Liver (tissue), 8 donors: ENCODE measurements at regions not wholly inside any gene's neighbourhood (a gene's known extent, or its start where the extent isn't known, plus 50 kb on each side); places are given as distances from the start of the nearest gene placed in this dataset.

Experiments
- DNase-seq: peaks from one replicate; pipeline ENCODE4 v3.0.0-alpha.2; 2017; ENCODE audit warnings: low spot score
- H3K27ac ChIP-seq, 2 donors: one replicate each; pipeline ENCODE4 v1.7.0; 2013; ENCODE audit warnings: inconsistent platforms in 2 of 2, low read length in 2 of 2, control low read depth in 1 of 2, low read depth in 1 of 2, mild to moderate bottlenecking in 1 of 2
- H3K27me3 ChIP-seq, 4 donors: one replicate each; pipeline versions ENCODE4 v1.6.1 to v1.7.0; 2013; ENCODE audit warnings: low read length in 3 of 4, inconsistent platforms in 1 of 4, mild to moderate bottlenecking in 1 of 4, moderate library complexity in 1 of 4; ENCODE audit not compliant: control insufficient read depth in 4 of 4, insufficient read depth in 4 of 4
- H3K36me3 ChIP-seq, 4 donors: one replicate each; pipeline versions ENCODE4 v1.6.1 to v1.7.0; 2013; ENCODE audit warnings: low read length in 3 of 4, mild to moderate bottlenecking in 3 of 4, low read depth in 1 of 4, moderate library complexity in 1 of 4; ENCODE audit not compliant: control insufficient read depth in 4 of 4, insufficient read depth in 3 of 4
- H3K4me1 ChIP-seq, 4 donors: one replicate each; pipeline versions ENCODE4 v1.6.1 to v1.7.0; 2013; ENCODE audit warnings: low read length in 3 of 4, mild to moderate bottlenecking in 3 of 4, moderate library complexity in 1 of 4; ENCODE audit not compliant: control insufficient read depth in 4 of 4, insufficient read depth in 4 of 4
- H3K4me3 ChIP-seq, 3 donors: one replicate each; pipeline versions ENCODE4 v1.6.1 to v1.7.0; 2013; ENCODE audit warnings: low read length in 3 of 3, control low read depth in 1 of 3, low read depth in 1 of 3, mild to moderate bottlenecking in 1 of 3
- H3K9ac ChIP-seq, 2 donors: one replicate each; pipeline ENCODE4 v1.7.0; 2013; ENCODE audit warnings: low read length in 2 of 2, mild to moderate bottlenecking in 2 of 2, moderate library complexity in 2 of 2, control low read depth in 1 of 2, low read depth in 1 of 2
- H3K9me3 ChIP-seq, 4 donors: one replicate each; pipeline versions ENCODE4 v1.6.1 to v1.7.0; 2013; ENCODE audit warnings: low read length in 3 of 4; ENCODE audit not compliant: control insufficient read depth in 4 of 4
- EGR1 ChIP-seq, 2 donors: IDR thresholded peaks; 2 replicates each; pipeline ENCODE4 v1.6.1; 2016 to 2018; ENCODE audit warnings: antibody characterized with exemption in 2 of 2, low read depth in 2 of 2
- FOXA1 ChIP-seq: IDR thresholded peaks from 2 replicates; pipeline ENCODE4 v1.6.1; 2016; ENCODE audit warnings: antibody characterized with exemption
- FOXA2 ChIP-seq: IDR thresholded peaks from 2 replicates; pipeline ENCODE4 v1.6.1; 2016; ENCODE audit warnings: antibody characterized with exemption
- GABPA ChIP-seq, 2 donors: IDR thresholded peaks in 1 of 2; conservative IDR thresholded peaks in 1 of 2; 2 replicates each; pipeline ENCODE4 v1.6.1; 2016; ENCODE audit warnings: antibody characterized with exemption in 2 of 2, mild to moderate bottlenecking in 1 of 2, moderate library complexity in 1 of 2
- HNF4A ChIP-seq, 2 donors: conservative IDR thresholded peaks; 2 replicates each; pipeline ENCODE4 v1.6.1; 2016; ENCODE audit warnings: antibody characterized with exemption in 2 of 2, mild to moderate bottlenecking in 2 of 2
- HNF4G ChIP-seq: IDR thresholded peaks from 2 replicates; pipeline ENCODE4 v1.6.1; 2016; ENCODE audit warnings: antibody characterized with exemption
- JUND ChIP-seq, 2 donors: IDR thresholded peaks; 2 replicates each; pipeline ENCODE4 v1.6.1; 2016; ENCODE audit warnings: antibody characterized with exemption in 2 of 2
- NR2F2 ChIP-seq: IDR thresholded peaks from 2 replicates; pipeline ENCODE4 v1.6.1; 2016; ENCODE audit warnings: antibody characterized with exemption
- RAD21 ChIP-seq, 2 donors: IDR thresholded peaks; 2 replicates each; pipeline ENCODE4 v1.6.1; 2016; ENCODE audit warnings: antibody characterized with exemption in 2 of 2, mild to moderate bottlenecking in 2 of 2
- RXRA ChIP-seq, 2 donors: IDR thresholded peaks; 2 replicates each; pipeline ENCODE4 v1.6.1; 2017 to 2018; ENCODE audit warnings: antibody characterized with exemption in 2 of 2, mild to moderate bottlenecking in 1 of 2
- SP1 ChIP-seq: IDR thresholded peaks from 2 replicates; pipeline ENCODE4 v1.6.1; 2018; ENCODE audit warnings: antibody characterized with exemption, mild to moderate bottlenecking
- TAF1 ChIP-seq: conservative IDR thresholded peaks from 2 replicates; pipeline ENCODE4 v1.6.1; 2016; ENCODE audit warnings: antibody characterized with exemption, mild to moderate bottlenecking
- YY1 ChIP-seq: IDR thresholded peaks from 2 replicates; pipeline ENCODE4 v1.6.1; 2016; ENCODE audit warnings: antibody characterized with exemption, mild to moderate bottlenecking
- WGBS: extraction: QIAGEN DNeasy Blood & Tissue Kit; methylation state at CpG from one replicate; pipeline ENCODE4 v1.1.7; 2013; 5-methylcytosine and 5-hydroxymethylcytosine counted together
- TF ChIP-seq, protein P1 (sequence below): fragments of 150-350 bp; IDR thresholded peaks from 2 replicates; pipeline ENCODE4 v1.5.1; 2017; ENCODE audit warnings: improper control_type of control experiment, low read depth, low read length; ENCODE audit not compliant: missing input control
- TF ChIP-seq, protein P2 (sequence below): IDR thresholded peaks from 2 replicates; pipeline ENCODE4 v1.6.1; 2016; ENCODE audit warnings: antibody characterized with exemption, mild to moderate bottlenecking
- TF ChIP-seq, protein P3 (sequence below): IDR thresholded peaks from 2 replicates; pipeline ENCODE4 v1.6.1; 2016; ENCODE audit warnings: antibody characterized with exemption
- donor health status: healthy.
- donor health status: healthy.
- donor health status: healthy.
- donor health status: healthy.
- donor health status: healthy.

DNA sequence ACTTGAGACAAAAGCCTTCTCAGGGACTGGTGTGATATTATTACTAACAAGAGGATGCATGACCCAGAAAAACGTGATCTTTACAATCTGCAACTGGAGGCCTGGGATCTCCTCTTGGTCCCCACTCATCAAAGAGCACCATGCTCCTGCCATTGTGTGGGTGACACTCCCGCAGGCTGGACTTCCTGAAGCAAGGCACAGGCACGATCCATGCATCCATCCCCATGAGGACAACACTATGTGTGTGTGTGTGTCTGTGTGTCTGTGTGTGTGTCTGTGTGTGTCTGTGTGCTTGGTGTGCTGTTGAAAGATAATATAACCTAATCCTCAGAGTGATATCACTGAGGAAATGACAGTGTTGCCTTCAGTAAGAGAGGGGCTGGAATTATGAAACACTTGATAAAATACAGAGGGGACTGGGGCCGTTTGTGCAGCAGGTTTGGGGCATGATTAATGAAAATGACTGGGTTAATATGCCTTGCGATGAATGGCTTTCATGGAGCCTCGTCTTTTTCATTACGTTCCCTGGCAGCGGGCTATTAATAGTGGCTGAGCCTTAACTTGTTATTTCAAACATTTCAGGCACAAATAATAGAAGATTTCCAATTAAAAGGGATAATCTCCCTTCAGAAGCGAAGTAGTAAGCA lies 180.8 kb upstream of the TCERG1L start:
- Histone ChIP-seq H3K4me3 (no peak overlapping the region), H3K4me1 (no peaks in the 10 kb centered on the region), H3K27me3 (no peaks in the 10 kb centered on the region), H3K27ac (no peak overlapping the region), H3K9me3 (no peaks in the 10 kb centered on the region), H3K36me3 (no peaks in the 10 kb centered on the region), H3K9ac (no peak overlapping the region)
- WGBS, result 71% methylated on average over 9 of the region's 9 CpGs
- TF ChIP-seq, protein P1, sequence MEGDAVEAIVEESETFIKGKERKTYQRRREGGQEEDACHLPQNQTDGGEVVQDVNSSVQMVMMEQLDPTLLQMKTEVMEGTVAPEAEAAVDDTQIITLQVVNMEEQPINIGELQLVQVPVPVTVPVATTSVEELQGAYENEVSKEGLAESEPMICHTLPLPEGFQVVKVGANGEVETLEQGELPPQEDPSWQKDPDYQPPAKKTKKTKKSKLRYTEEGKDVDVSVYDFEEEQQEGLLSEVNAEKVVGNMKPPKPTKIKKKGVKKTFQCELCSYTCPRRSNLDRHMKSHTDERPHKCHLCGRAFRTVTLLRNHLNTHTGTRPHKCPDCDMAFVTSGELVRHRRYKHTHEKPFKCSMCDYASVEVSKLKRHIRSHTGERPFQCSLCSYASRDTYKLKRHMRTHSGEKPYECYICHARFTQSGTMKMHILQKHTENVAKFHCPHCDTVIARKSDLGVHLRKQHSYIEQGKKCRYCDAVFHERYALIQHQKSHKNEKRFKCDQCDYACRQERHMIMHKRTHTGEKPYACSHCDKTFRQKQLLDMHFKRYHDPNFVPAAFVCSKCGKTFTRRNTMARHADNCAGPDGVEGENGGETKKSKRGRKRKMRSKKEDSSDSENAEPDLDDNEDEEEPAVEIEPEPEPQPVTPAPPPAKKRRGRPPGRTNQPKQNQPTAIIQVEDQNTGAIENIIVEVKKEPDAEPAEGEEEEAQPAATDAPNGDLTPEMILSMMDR, result no peak
- TF ChIP-seq RXRA (IDR thresholded peaks at IDR 0.05), result no peak
- no peak for TF ChIP-seq HNF4A (conservative IDR thresholded peaks at IDR 0.05)
- TF ChIP-seq, protein P2, sequence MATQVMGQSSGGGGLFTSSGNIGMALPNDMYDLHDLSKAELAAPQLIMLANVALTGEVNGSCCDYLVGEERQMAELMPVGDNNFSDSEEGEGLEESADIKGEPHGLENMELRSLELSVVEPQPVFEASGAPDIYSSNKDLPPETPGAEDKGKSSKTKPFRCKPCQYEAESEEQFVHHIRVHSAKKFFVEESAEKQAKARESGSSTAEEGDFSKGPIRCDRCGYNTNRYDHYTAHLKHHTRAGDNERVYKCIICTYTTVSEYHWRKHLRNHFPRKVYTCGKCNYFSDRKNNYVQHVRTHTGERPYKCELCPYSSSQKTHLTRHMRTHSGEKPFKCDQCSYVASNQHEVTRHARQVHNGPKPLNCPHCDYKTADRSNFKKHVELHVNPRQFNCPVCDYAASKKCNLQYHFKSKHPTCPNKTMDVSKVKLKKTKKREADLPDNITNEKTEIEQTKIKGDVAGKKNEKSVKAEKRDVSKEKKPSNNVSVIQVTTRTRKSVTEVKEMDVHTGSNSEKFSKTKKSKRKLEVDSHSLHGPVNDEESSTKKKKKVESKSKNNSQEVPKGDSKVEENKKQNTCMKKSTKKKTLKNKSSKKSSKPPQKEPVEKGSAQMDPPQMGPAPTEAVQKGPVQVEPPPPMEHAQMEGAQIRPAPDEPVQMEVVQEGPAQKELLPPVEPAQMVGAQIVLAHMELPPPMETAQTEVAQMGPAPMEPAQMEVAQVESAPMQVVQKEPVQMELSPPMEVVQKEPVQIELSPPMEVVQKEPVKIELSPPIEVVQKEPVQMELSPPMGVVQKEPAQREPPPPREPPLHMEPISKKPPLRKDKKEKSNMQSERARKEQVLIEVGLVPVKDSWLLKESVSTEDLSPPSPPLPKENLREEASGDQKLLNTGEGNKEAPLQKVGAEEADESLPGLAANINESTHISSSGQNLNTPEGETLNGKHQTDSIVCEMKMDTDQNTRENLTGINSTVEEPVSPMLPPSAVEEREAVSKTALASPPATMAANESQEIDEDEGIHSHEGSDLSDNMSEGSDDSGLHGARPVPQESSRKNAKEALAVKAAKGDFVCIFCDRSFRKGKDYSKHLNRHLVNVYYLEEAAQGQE, result no peak
- no peak for TF ChIP-seq FOXA1
- TF ChIP-seq EGR1 (IDR thresholded peaks at IDR 0.05; ENCODE audit: low read depth in 2 of 2), result no peak
- DNase-seq, result no peak

DNA sequence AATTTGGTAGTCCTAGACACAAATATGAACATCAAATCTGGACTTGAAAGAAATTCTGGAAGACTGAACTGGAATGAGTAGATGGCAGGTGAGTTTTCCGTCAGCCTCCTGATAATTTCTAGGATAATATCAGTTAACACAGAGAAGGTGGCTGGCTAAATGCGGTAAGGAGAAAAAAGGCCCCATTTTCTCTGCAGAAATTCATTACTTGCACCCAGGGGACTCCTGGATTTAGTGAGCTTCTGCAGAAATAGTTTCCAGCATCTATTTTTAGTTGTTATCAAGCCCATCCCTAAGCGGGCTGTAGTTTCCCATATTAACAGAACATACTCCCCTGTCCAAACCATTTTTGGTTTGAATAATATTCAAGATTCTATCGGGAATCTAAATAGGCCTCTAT lies 181.9 kb upstream of the TCERG1L start:
- DNase-seq, result no peak
- Histone ChIP-seq H3K27ac (no peak overlapping the region), H3K4me1 (no peaks in the 10 kb centered on the region), H3K4me3 (no peak overlapping the region), H3K9me3 (no peaks in the 10 kb centered on the region), H3K36me3 (no peaks in the 10 kb centered on the region), H3K9ac (no peak overlapping the region), H3K27me3 (no peaks in the 10 kb centered on the region)
- TF ChIP-seq SP1 (no peak), EGR1 (IDR thresholded peaks at IDR 0.05; ENCODE audit: low read depth in 2 of 2) (no peak), FOXA1 (no peak), HNF4A (conservative IDR thresholded peaks at IDR 0.05) (no peak), RAD21 (IDR thresholded peaks at IDR 0.05) (no peak), JUND (IDR thresholded peaks at IDR 0.05) (no peak), GABPA (IDR thresholded peaks at IDR 0.05 in 1 of 2, conservative IDR thresholded peaks at IDR 0.05 in 1 of 2) (no peak), NR2F2 (no peak), TAF1 (no peak), HNF4G (no peak), FOXA2 (no peak), RXRA (IDR thresholded peaks at IDR 0.05) (no peak), YY1 (no peak)
- TF ChIP-seq, protein P3, sequence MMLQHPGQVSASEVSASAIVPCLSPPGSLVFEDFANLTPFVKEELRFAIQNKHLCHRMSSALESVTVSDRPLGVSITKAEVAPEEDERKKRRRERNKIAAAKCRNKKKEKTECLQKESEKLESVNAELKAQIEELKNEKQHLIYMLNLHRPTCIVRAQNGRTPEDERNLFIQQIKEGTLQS, result no peak
- TF ChIP-seq, protein P1, result no peak
- WGBS, result 93% methylated on average over 4 of the region's 4 CpGs
